ENCODE measurements at regions not wholly inside any gene's neighbourhood (a gene's known extent, or its start where the extent isn't known, plus 50 kb on each side); places are given as distances from the start of the nearest gene placed in this dataset.
"Not testable (repeated sequence)": the region's sequence is repeated elsewhere in the genome, so short reads cannot be mapped to it uniquely, and the experiment has no call there.

DNA sequence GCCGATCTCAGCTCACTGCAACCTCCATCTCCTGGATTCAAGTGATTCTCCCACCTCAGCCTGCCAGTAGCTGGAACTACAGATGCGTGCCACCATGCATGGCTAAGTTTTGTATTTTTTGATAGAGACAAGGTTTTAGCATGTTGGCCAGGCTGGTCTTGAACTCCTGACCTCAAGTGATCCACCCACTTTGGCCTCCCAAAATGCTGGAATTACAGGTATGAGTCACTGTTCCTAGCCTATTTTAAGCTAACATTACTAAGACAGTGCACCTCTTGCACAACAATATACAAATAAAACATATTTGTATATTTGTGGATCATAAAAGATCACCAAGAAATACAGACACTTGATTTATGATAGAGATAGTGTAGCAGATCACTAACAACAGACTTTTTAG, 139.1 kb downstream of the DUSP10 start:
- TF ChIP-seq, protein P1, sequence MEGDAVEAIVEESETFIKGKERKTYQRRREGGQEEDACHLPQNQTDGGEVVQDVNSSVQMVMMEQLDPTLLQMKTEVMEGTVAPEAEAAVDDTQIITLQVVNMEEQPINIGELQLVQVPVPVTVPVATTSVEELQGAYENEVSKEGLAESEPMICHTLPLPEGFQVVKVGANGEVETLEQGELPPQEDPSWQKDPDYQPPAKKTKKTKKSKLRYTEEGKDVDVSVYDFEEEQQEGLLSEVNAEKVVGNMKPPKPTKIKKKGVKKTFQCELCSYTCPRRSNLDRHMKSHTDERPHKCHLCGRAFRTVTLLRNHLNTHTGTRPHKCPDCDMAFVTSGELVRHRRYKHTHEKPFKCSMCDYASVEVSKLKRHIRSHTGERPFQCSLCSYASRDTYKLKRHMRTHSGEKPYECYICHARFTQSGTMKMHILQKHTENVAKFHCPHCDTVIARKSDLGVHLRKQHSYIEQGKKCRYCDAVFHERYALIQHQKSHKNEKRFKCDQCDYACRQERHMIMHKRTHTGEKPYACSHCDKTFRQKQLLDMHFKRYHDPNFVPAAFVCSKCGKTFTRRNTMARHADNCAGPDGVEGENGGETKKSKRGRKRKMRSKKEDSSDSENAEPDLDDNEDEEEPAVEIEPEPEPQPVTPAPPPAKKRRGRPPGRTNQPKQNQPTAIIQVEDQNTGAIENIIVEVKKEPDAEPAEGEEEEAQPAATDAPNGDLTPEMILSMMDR (conservative IDR thresholded peaks at IDR 0.05): no peak
- Mint-ChIP-seq H3K27ac (no peak overlapping the region), H3K9me3 (no peaks in the 10 kb centered on the region), H3K4me3 (no peak overlapping the region), H3K27me3 (peaks cover 3% of the 10 kb centered on the region), H3K36me3 (no peaks in the 10 kb centered on the region), H3K4me1 (ENCODE audit: unreplicated experiment) (peaks cover 7% of the 10 kb centered on the region)
- no peak for DNase-seq (ENCODE audit: extremely low spot score, unreplicated experiment)

DNA sequence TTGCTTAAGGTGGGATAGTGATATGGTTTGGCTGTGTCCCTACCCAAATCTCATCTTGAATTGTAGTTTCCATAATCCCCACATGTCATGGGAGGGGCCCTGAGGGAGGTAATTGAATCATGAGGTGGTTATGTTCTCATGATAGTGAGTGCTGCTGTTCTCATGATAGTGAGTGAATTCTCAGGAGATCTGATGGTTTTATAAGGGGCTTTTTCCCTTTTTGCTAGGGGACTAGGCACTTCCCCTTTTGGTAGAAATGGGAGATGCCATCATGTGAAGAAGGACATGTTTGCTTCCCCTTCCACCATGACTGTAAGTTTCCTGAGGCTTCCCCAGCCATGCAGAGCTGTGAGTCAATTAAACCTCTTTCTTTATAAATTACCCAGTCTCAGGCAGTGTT, 137.5 kb downstream of the DUSP10 start:
- not testable (repeated sequence) for H3K9me3 Mint-ChIP-seq; H3K27me3 Mint-ChIP-seq; H3K27ac Mint-ChIP-seq; H3K4me3 Mint-ChIP-seq; DNase-seq (ENCODE audit: extremely low spot score, unreplicated experiment); H3K36me3 Mint-ChIP-seq; H3K4me1 Mint-ChIP-seq (ENCODE audit: unreplicated experiment)

DNA sequence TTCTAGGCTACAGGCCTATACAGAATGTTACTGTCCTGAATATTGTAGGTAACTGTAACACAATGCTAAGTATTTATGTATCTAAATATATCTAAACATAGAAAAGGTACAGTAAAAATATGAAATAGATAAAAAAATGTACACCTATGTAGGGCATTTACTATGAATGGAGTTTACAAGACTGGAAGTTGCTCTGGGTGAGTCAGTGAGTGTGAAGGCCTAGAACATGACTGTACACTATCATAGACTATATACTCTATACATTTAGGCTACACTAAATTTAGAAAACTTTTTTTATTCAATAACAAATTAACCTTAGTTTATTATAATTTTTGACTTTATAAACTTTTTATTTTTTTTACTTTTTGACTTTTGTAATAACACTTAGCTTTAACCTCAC, 136.9 kb downstream of the DUSP10 start:
- H3K27me3 Mint-ChIP-seq: no peaks in the 10 kb centered on the region
- no peak for DNase-seq (ENCODE audit: extremely low spot score, unreplicated experiment)
- TF ChIP-seq, protein P1 (conservative IDR thresholded peaks at IDR 0.05): no peak
- no peak overlapping the region for H3K4me3 Mint-ChIP-seq
- no peaks in the 10 kb centered on the region for H3K36me3 Mint-ChIP-seq
- H3K27ac Mint-ChIP-seq: no peak overlapping the region
- peaks cover 7% of the 10 kb centered on the region for H3K4me1 Mint-ChIP-seq (ENCODE audit: unreplicated experiment)
- no peaks in the 10 kb centered on the region for H3K9me3 Mint-ChIP-seq

DNA sequence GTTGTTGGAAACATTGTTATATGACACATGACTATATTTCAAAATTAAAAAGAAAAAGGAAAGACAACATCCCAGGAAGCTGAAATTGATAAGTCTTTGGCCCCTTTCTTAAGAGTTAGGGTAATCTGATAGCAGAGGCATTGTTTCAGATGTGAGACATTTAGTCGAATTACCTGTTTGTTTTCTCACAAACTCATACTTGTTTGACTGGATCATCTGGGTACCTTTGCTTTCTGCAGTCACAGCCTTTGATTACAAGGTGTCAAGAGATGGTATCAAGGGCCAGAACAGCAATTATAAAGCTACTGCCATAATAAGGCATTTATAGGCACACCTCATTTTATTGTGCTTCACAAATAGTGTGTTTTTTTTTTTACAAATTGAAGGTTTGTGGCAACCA, 136.3 kb downstream of the DUSP10 start:
- DNase-seq (ENCODE audit: extremely low spot score, unreplicated experiment): no peak
- TF ChIP-seq, protein P1 (conservative IDR thresholded peaks at IDR 0.05): no peak
- Mint-ChIP-seq H3K27ac (peak overlapping the region; percentile 56), H3K27me3 (no peaks in the 10 kb centered on the region), H3K9me3 (no peaks in the 10 kb centered on the region), H3K36me3 (no peaks in the 10 kb centered on the region), H3K4me1 (ENCODE audit: unreplicated experiment) (peaks cover 7% of the 10 kb centered on the region), H3K4me3 (no peak overlapping the region)

DNA sequence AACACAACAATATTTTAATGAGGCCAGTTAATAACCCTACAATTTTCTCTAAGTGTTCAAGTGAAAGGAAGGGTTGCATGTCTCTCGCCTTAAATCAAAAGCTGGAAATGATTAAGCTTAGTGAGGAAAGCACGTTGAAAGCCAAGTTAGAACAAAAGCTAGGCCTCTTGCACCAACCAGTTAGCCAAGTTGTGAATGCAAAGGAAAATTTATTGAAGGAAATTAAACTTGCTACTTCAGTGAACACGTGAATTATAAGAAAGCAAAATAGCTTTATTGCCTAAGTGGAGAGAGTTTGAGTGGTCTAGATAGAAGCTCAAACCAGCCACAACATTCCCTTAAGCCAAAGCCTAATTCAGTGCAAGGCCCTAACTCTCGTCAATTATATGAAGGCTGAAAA, 135.6 kb downstream of the DUSP10 start:
- TF ChIP-seq, protein P1 (conservative IDR thresholded peaks at IDR 0.05): no peak
- Mint-ChIP-seq H3K27ac (peak overlapping the region; percentile 4), H3K4me3 (no peak overlapping the region), H3K9me3 (no peaks in the 10 kb centered on the region), H3K36me3 (no peaks in the 10 kb centered on the region), H3K27me3 (no peaks in the 10 kb centered on the region), H3K4me1 (ENCODE audit: unreplicated experiment) (peaks cover 7% of the 10 kb centered on the region)
- no peak for DNase-seq (ENCODE audit: extremely low spot score, unreplicated experiment)

DNA sequence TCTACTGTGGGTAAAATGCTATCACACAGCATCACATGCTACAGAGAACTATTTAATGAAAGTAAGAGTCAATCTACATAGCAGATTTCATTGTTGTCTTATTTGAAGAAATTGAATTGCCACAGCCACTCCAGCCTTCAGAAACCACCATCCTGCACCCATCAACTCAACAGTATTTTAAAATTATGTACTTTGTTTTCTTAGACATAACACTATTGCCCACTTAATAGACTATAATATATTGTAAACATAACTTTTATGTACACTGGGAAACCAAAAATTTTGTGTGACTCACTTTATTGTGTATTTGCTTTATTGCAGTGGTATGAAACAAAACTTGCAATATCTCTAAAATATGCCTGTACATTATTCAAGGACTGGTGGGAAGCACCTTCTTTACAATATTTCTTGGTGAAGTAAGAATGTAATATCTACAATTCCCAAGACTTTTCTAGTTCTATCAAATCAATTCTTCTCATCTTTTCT, 133.0 kb downstream of the DUSP10 start:
- H3K9me3 Mint-ChIP-seq: no peaks in the 10 kb centered on the region
- DNase-seq (ENCODE audit: extremely low spot score, unreplicated experiment): no peak
- H3K4me3 Mint-ChIP-seq: no peak overlapping the region
- peaks cover 16% of the 10 kb centered on the region for H3K4me1 Mint-ChIP-seq (ENCODE audit: unreplicated experiment)
- H3K27me3 Mint-ChIP-seq: no peaks in the 10 kb centered on the region
- H3K36me3 Mint-ChIP-seq: no peaks in the 10 kb centered on the region
- TF ChIP-seq, protein P1 (conservative IDR thresholded peaks at IDR 0.05): no peak
- H3K27ac Mint-ChIP-seq: no peak overlapping the region

Data from type B pancreatic cell (in vitro differentiated cells).